ENCODE measurements at regions not wholly inside any gene's neighbourhood (a gene's known extent, or its start where the extent isn't known, plus 50 kb on each side); places are given as distances from the start of the nearest gene placed in this dataset.

DNA sequence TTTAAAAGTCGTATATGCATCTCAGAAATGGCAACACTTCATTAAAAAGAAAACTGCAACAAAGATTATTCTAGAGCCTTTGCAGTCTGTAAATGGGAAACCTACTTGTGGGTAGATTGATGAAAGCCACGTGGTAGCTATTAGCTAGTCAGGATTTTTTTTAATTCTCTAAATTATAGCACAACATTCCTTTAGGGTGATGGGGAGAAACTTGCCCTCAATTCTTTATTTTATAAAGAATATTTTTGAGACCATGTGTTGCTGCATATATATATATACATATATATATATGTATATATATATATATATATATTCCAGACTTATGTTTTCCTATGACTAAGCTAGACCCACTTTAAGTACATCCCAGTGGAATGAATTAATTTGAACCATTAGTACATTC lies 118.0 kb downstream of the PPP1R3A start:
- no peaks in the 10 kb centered on the region for H3K4me1 ChIP-seq
- ChIA-PET CTCF (no interaction called here), POLR2A (no interaction called here)
- DNase-seq (ENCODE audit: low read depth in 1 of 2, low spot score in 1 of 2) (no peak), FAIRE-seq (no peak), ATAC-seq (no peak)
- no peak overlapping the region for H3K27ac ChIP-seq
- TF ChIP-seq ZC3H11A (IDR thresholded peaks at IDR 0.05) (no peak), CBX2 (IDR thresholded peaks at IDR 0.05; ENCODE audit: borderline replicate concordance, low read depth) (no peak), ATOH8 (CRISPR knock-in tag; IDR thresholded peaks at IDR 0.05; ENCODE audit: low read depth) (no peak), FOSL2 (IDR thresholded peaks at IDR 0.05) (no peak), FOSL2 (CRISPR knock-in tag; IDR thresholded peaks at IDR 0.05) (no peak), CBX8 (IDR thresholded peaks at IDR 0.05) (no peak), TP53 (CRISPR knock-in tag; IDR thresholded peaks at IDR 0.05) (no peak), SREBF2 (IDR thresholded peaks at IDR 0.05) (no peak), HMGXB4 (CRISPR knock-in tag; IDR thresholded peaks at IDR 0.05; ENCODE audit: borderline replicate concordance) (no peak), EHF (CRISPR knock-in tag; IDR thresholded peaks at IDR 0.05) (no peak), REST (IDR thresholded peaks at IDR 0.05) (no peak), CEBPB (IDR thresholded peaks at IDR 0.05) (no peak), JUN (IDR thresholded peaks at IDR 0.05) (no peak), RAD21 (conservative IDR thresholded peaks at IDR 0.05 in 1 of 2, IDR thresholded peaks at IDR 0.05 in 1 of 2) (no peak), MAZ (IDR thresholded peaks at IDR 0.05; ENCODE audit: borderline replicate concordance, low read depth, low read length) (no peak), RFX5 (IDR thresholded peaks at IDR 0.05) (no peak)
- TF ChIP-seq, protein P1, sequence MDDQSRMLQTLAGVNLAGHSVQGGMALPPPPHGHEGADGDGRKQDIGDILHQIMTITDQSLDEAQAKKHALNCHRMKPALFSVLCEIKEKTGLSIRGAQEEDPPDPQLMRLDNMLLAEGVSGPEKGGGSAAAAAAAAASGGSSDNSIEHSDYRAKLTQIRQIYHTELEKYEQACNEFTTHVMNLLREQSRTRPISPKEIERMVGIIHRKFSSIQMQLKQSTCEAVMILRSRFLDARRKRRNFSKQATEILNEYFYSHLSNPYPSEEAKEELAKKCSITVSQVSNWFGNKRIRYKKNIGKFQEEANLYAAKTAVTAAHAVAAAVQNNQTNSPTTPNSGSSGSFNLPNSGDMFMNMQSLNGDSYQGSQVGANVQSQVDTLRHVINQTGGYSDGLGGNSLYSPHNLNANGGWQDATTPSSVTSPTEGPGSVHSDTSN (IDR thresholded peaks at IDR 0.05), result no peak
- TF ChIP-seq, protein P2, sequence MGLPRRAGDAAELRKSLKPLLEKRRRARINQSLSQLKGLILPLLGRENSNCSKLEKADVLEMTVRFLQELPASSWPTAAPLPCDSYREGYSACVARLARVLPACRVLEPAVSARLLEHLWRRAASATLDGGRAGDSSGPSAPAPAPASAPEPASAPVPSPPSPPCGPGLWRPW (IDR thresholded peaks at IDR 0.05), result no peak
- H3K4me3 ChIP-seq, result no peak overlapping the region
- no peaks in the 10 kb centered on the region for H3K9me3 ChIP-seq
- H3K4me2 ChIP-seq, result no peak overlapping the region
- 1% methylated on average over 2 of the region's 2 CpGs for WGBS (ENCODE audit: missing lambda C conversion rate)

DNA sequence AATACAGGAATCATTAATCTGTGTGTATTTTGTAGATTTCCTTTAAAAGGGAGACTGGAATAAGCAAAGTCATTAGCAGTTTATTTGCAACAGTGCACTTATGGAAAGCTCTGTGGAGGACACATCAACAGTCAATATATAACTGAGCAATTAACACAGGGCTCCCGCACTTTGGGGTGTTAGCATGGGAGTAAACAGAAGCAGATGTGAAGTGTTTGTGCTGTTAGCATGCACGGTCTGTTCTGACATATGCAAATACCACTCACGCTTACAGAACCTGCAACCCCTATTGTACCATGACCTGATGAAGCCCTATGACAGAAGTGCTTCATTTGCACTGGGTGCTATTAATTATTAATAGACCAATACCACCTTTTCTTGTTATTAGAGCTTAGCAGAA lies 118.9 kb downstream of the PPP1R3A start:
- POLR2A ChIA-PET, result no interaction called here
- FAIRE-seq, result no peak
- H3K4me1 ChIP-seq, result no peaks in the 10 kb centered on the region

More for the DNA sequence above, 118.9 kb downstream of the PPP1R3A start:
- Histone ChIP-seq H3K9me3 (no peaks in the 10 kb centered on the region), H3K4me3 (no peak overlapping the region), H3K27ac (no peak overlapping the region), H3K4me2 (no peak overlapping the region)
- DNase-seq (ENCODE audit: low read depth in 1 of 2, low spot score in 1 of 2) (no peak), ATAC-seq (no peak)
- WGBS (ENCODE audit: missing lambda C conversion rate), result 12% methylated on average over 3 of the region's 3 CpGs
- CTCF ChIA-PET, result no interaction called here
- TF ChIP-seq POLR2A (IDR thresholded peaks at IDR 0.05; ENCODE audit: low read length) (no peak), RARB (CRISPR knock-in tag; IDR thresholded peaks at IDR 0.05) (no peak), CBX2 (IDR thresholded peaks at IDR 0.05; ENCODE audit: borderline replicate concordance, low read depth) (no peak), FOSL2 (IDR thresholded peaks at IDR 0.05) (no peak), FOSL2 (CRISPR knock-in tag; IDR thresholded peaks at IDR 0.05) (no peak), TP53 (CRISPR knock-in tag; IDR thresholded peaks at IDR 0.05) (no peak), TFCP2L1 (CRISPR knock-in tag; IDR thresholded peaks at IDR 0.05) (no peak), CHD2 (IDR thresholded peaks at IDR 0.05; ENCODE audit: low read length, partially characterized antibody) (no peak), RNF2 (IDR thresholded peaks at IDR 0.05; ENCODE audit: borderline replicate concordance, low read depth) (no peak), SREBF2 (IDR thresholded peaks at IDR 0.05) (no peak), E2F6 (IDR thresholded peaks at IDR 0.05; ENCODE audit: borderline replicate concordance, low read depth) (no peak), ZC3H11A (IDR thresholded peaks at IDR 0.05) (no peak), ZFP36 (IDR thresholded peaks at IDR 0.05; ENCODE audit: borderline replicate concordance, partially characterized antibody) (no peak), RCOR1 (IDR thresholded peaks at IDR 0.05; ENCODE audit: low read depth, low read length) (no peak), NFE2L2 (conservative IDR thresholded peaks at IDR 0.05; ENCODE audit: low read length) (no peak), JUNB (IDR thresholded peaks at IDR 0.05) (no peak), RFX5 (IDR thresholded peaks at IDR 0.05) (no peak), KDM1A (IDR thresholded peaks at IDR 0.05; ENCODE audit: low read depth) (no peak)
- TF ChIP-seq, protein P3, sequence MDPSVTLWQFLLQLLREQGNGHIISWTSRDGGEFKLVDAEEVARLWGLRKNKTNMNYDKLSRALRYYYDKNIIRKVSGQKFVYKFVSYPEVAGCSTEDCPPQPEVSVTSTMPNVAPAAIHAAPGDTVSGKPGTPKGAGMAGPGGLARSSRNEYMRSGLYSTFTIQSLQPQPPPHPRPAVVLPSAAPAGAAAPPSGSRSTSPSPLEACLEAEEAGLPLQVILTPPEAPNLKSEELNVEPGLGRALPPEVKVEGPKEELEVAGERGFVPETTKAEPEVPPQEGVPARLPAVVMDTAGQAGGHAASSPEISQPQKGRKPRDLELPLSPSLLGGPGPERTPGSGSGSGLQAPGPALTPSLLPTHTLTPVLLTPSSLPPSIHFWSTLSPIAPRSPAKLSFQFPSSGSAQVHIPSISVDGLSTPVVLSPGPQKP (IDR thresholded peaks at IDR 0.05; ENCODE audit: low read depth, low read length), result no peak

Measured in A549 (cell line).